Kidney (tissue), 13 donors: ENCODE measurements at regions not wholly inside any gene's neighbourhood (a gene's known extent, or its start where the extent isn't known, plus 50 kb on each side); places are given as distances from the start of the nearest gene placed in this dataset.

Source experiments
- DNase-seq, 5 donors: peaks; one replicate each; pipeline ENCODE4 v3.0.0-alpha.2; 2013 to 2020
- FAIRE-seq: peaks from 2 replicates; lab custom pipeline; 2012; peaks lifted over from hg19 to GRCh38; lab: Jason Lieb, UNC
- H3K27ac ChIP-seq, 2 donors: one replicate each; pipeline ENCODE4 v1.7.0; 2013; ENCODE audit warnings: low read depth in 2 of 2, low read length in 2 of 2, inconsistent platforms in 1 of 2
- H3K27me3 ChIP-seq: one replicate; pipeline ENCODE4 v1.7.1; 2013; ENCODE audit warnings: low read length, inconsistent platforms; ENCODE audit not compliant: control insufficient read depth, insufficient read depth
- H3K36me3 ChIP-seq, 3 donors: one replicate each; pipeline versions ENCODE4 v1.7.0 to v1.7.1; 2013; ENCODE audit warnings: low read length in 3 of 3, control low read depth in 1 of 3, inconsistent platforms in 1 of 3; ENCODE audit not compliant: insufficient read depth in 3 of 3, control insufficient read depth in 2 of 3
- H3K4me1 ChIP-seq, 3 donors: one replicate each; pipeline versions ENCODE4 v1.7.0 to v1.7.1; 2013; ENCODE audit warnings: low read length in 3 of 3, inconsistent platforms in 1 of 3, low read depth in 1 of 3; ENCODE audit not compliant: control insufficient read depth in 2 of 3, insufficient read depth in 2 of 3
- H3K4me3 ChIP-seq, 3 donors: one replicate each; pipeline versions ENCODE4 v1.7.0 to v1.8.1; 2013; ENCODE audit warnings: low read length in 3 of 3, control low read depth in 1 of 3, inconsistent platforms in 1 of 3
- H3K9ac ChIP-seq, 3 donors: one replicate each; pipeline versions ENCODE4 v1.7.0 to v1.7.1; 2013; ENCODE audit warnings: low read length in 3 of 3, control low read depth in 1 of 3, inconsistent platforms in 1 of 3
- H3K9me3 ChIP-seq, 3 donors: one replicate each; pipeline versions ENCODE4 v1.7.0 to v1.7.1; 2013; ENCODE audit warnings: low read length in 3 of 3, control low read depth in 1 of 3, inconsistent platforms in 1 of 3; ENCODE audit not compliant: control insufficient read depth in 2 of 3, insufficient read depth in 1 of 3
- CTCF ChIP-seq: IDR thresholded peaks from 3 replicates; pipeline ENCODE4 v1.5.1; 2012; ENCODE audit warnings: mild to moderate bottlenecking, moderate library complexity, borderline replicate concordance; ENCODE audit not compliant: insufficient read depth; ENCODE audit errors: extremely low read depth
- intact Hi-C: fragments of 100-400 bp; cut with DNase I; formaldehyde crosslinking; loops from one replicate; pipeline ENCODE4 v1.11.1; 2022
- donor health status: control.
- donor health status: control.
- donor health status: control.
- donor health status: control.
- donor health status: control.
- donor health status: DM: yes; HTN: yes; CAD: no.
- donor health status: Normal renal cell carcinoma (clear cell type).

- no peak for DNase-seq
- no peak for FAIRE-seq
- H3K27me3 ChIP-seq: no peaks in the 10 kb centered on the region
Measured at GRCh38 chr5:166024970-166025369, 2266.5 kb upstream of the WWC1 start.

GRCh38 chr5:166027582-166027981 lies 2263.9 kb upstream of the WWC1 start:
- intact Hi-C loops: no loop called here
- H3K36me3 ChIP-seq: no peaks in the 10 kb centered on the region
- FAIRE-seq: no peak

More at GRCh38 chr5:166024970-166025369, 2266.5 kb upstream of the WWC1 start:
- no peak overlapping the region for H3K4me3 ChIP-seq
- no peaks in the 10 kb centered on the region for H3K36me3 ChIP-seq
- H3K27ac ChIP-seq: no peak overlapping the region
- H3K9ac ChIP-seq: no peak overlapping the region
- H3K9me3 ChIP-seq: no peaks in the 10 kb centered on the region
- H3K4me1 ChIP-seq: no peaks in the 10 kb centered on the region
- intact Hi-C loops: no loop called here
- TF ChIP-seq CTCF: no peak

GRCh38 chr5:166031926-166032325 lies 2259.5 kb upstream of the WWC1 start:
- no peak for FAIRE-seq

More at GRCh38 chr5:166027582-166027981, 2263.9 kb upstream of the WWC1 start:
- Histone ChIP-seq H3K4me3 (no peak overlapping the region), H3K27me3 (no peaks in the 10 kb centered on the region), H3K9ac (no peak overlapping the region), H3K4me1 (no peaks in the 10 kb centered on the region), H3K27ac (no peak overlapping the region), H3K9me3 (no peaks in the 10 kb centered on the region)
- no peak for DNase-seq
- no peak for TF ChIP-seq CTCF

More at GRCh38 chr5:166031926-166032325, 2259.5 kb upstream of the WWC1 start:
- intact Hi-C loops: no loop called here
- Histone ChIP-seq H3K9me3 (no peaks in the 10 kb centered on the region), H3K27me3 (no peaks in the 10 kb centered on the region), H3K4me1 (no peaks in the 10 kb centered on the region), H3K36me3 (no peaks in the 10 kb centered on the region), H3K27ac (no peak overlapping the region), H3K4me3 (no peak overlapping the region), H3K9ac (no peak overlapping the region)
- no peak for DNase-seq
- no peak for TF ChIP-seq CTCF
